ENCODE measurements at regions not wholly inside any gene's neighbourhood (a gene's known extent, or its start where the extent isn't known, plus 50 kb on each side); places are given as distances from the start of the nearest gene placed in this dataset.

DNA sequence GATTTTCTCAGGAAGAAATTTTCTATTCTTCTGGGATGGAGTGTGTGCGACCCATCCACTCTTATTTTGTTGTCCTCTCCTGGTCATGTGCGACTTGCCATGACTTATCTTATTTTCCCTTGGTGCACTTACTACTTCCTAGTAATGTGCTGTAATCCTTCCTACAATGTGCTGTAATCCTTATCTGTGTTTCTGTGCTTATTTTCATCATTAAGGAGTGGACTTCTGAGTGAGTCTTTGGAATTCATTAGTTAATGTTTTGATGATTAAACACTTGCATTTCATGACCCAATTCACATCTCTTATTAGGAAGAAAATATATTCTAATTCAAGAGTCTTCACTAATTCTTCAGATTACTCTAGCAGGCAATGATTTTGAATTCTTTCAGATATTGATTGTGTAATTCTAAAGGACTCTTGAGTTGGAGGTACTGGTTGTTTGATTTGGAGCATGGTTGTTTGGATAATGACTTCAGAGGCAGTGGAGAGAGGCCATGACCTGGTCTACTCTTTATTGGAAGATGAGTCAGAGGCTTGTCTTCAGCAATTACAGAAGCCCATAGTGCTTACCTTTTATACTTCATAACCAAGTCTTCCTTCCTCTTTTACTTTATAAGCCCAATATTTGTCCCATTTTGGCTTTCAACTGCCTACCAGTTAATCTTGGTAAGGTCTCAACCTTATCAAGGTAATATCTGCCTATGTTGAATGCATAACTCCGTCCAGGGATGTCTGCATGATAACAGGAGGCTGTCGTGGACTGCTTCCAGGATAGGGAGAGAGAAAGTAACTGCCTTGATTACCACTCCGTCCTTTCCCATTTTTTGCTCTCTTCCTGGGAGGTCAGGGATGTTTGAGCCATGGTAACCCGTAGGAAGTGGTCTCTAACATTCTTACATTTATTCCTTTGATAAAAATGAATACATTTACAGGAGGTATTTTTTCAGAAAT, 278.3 kb upstream of the SP8 start:
- H3K4me1 Mint-ChIP-seq (ENCODE audit: unreplicated experiment) = no peaks in the 10 kb centered on the region
- H3K36me3 Mint-ChIP-seq = no peaks in the 10 kb centered on the region
- TF ChIP-seq CTCF (conservative IDR thresholded peaks at IDR 0.05) = no peak
- H3K27me3 Mint-ChIP-seq = peaks cover 25% of the 10 kb centered on the region
- DNase-seq (ENCODE audit: extremely low spot score, unreplicated experiment) = no peak
- H3K4me3 Mint-ChIP-seq = no peak overlapping the region
- H3K9me3 Mint-ChIP-seq = peaks cover 1% of the 10 kb centered on the region
- H3K27ac Mint-ChIP-seq = no peak overlapping the region

- DNase-seq (ENCODE audit: extremely low spot score, unreplicated experiment) = no peak
- no peaks in the 10 kb centered on the region for H3K4me1 Mint-ChIP-seq (ENCODE audit: unreplicated experiment)
- no peak overlapping the region for H3K27ac Mint-ChIP-seq
- no peaks in the 10 kb centered on the region for H3K36me3 Mint-ChIP-seq
- H3K9me3 Mint-ChIP-seq = no peaks in the 10 kb centered on the region
- TF ChIP-seq CTCF (conservative IDR thresholded peaks at IDR 0.05) = no peak
- no peak overlapping the region for H3K4me3 Mint-ChIP-seq
- peaks cover 26% of the 10 kb centered on the region for H3K27me3 Mint-ChIP-seq
These were observed 279.5 kb upstream of the SP8 start for GRCh38 chr7:21066221-21066620.

GRCh38 chr7:21067216-21067615, 280.5 kb upstream of the SP8 start:
- H3K27ac Mint-ChIP-seq = no peak overlapping the region
- no peaks in the 10 kb centered on the region for H3K4me1 Mint-ChIP-seq (ENCODE audit: unreplicated experiment)
- TF ChIP-seq CTCF (conservative IDR thresholded peaks at IDR 0.05) = no peak
- no peaks in the 10 kb centered on the region for H3K36me3 Mint-ChIP-seq
- H3K9me3 Mint-ChIP-seq = no peaks in the 10 kb centered on the region
- H3K27me3 Mint-ChIP-seq = peaks cover 34% of the 10 kb centered on the region
- H3K4me3 Mint-ChIP-seq = no peak overlapping the region
- DNase-seq (ENCODE audit: extremely low spot score, unreplicated experiment) = no peak

DNA sequence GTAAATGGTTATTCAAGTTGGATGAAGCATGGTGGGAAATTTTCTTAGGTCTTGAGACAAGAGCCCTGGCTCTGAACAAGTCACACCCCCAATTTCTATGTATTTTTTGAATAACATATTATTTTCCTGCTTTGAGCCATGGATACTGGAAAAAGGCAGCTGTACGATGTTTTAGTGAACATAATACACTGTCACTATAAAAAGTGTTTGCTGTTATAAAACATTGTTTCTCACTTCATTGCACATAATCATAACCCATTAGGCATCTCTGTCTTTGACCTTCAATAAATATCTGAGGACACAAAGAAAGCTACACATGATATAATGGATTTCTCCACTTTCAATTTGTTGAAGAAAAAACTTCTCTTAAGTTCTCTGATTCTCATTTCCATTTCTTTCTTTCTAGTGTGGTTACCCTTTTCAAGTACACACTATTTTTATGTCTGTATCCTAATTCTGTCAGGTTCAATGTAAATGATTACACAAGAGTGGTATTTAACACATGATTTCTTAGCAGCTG, 283.9 kb upstream of the SP8 start:
- Mint-ChIP-seq H3K4me1 (ENCODE audit: unreplicated experiment) (peaks cover 5% of the 10 kb centered on the region), H3K9me3 (no peaks in the 10 kb centered on the region)

More for the DNA sequence above, 283.9 kb upstream of the SP8 start:
- no peak for TF ChIP-seq CTCF (conservative IDR thresholded peaks at IDR 0.05)
- Mint-ChIP-seq H3K27me3 (peaks cover 32% of the 10 kb centered on the region), H3K36me3 (no peaks in the 10 kb centered on the region), H3K27ac (no peak overlapping the region), H3K4me3 (no peak overlapping the region)
- no peak for DNase-seq (ENCODE audit: extremely low spot score, unreplicated experiment)
